Fibroblast of pulmonary artery (primary cell): ENCODE measurements at regions not wholly inside any gene's neighbourhood (a gene's known extent, or its start where the extent isn't known, plus 50 kb on each side); places are given as distances from the start of the nearest gene placed in this dataset.
"Not testable (repeated sequence)": the region's sequence is repeated elsewhere in the genome, so short reads cannot be mapped to it uniquely, and the experiment has no call there.

Experiments
- DNase-seq: peaks from one replicate; pipeline ENCODE4 v3.0.0-alpha.2; 2010; ENCODE audit warnings: low read depth
- H3K4me3 ChIP-seq: replicated peaks from 2 replicates; pipeline ENCODE4 v1.5.1; 2011; ENCODE audit warnings: low read depth, mild to moderate bottlenecking, control low read depth, low read length, moderate library complexity
- CTCF ChIP-seq: IDR thresholded peaks from 2 replicates; pipeline ENCODE4 v1.5.1; 2011; ENCODE audit warnings: mild to moderate bottlenecking, control low read depth, low read length, inconsistent platforms; ENCODE audit errors: missing control alignments

DNA sequence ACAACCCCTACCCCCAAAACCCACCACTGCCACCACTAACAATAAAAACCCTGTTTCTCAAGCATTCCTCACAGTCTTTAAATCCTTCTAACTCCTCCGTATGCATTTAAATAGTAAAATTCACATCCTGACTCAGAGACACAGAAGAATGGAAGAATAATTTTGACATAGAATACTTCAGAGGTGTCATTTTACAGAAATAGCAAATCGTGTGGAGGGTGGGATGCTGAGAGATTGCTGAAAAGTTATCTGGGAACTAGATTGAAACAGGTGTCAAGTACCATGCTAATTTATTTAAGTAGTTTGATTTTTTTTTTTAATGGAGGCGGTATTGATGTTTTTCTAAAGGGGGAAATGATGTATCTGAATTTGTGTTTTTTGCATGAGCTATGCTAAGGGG is 575.2 kb upstream of the TPK1 start:
- no peak for TF ChIP-seq CTCF
- H3K4me3 ChIP-seq, result no peak overlapping the region
- no peak for DNase-seq

GRCh38 chr7:145398758-145399157 is 562.9 kb upstream of the TPK1 start:
- DNase-seq, result peak; percentile 28
- no peak overlapping the region for H3K4me3 ChIP-seq
- TF ChIP-seq CTCF, result no peak

DNA sequence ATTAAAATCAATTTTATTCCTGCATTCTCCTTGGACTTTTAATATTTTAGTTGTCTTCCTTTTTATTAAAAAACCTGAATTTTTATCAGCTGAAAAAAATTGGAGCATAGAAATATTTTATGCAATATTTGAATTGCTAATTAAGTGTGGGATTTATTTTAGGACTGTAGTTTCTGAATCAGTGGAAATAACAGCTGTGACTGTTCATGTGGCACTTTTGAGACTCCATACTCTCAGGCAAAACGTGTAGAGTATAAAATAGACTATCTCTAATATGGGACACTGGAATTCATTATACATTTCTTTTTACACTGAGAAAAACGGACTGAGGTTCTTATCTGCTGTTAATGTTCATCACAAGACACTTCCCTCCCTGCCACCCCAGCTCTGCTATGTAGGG is 558.3 kb upstream of the TPK1 start:
- H3K4me3 ChIP-seq, result no peak overlapping the region
- TF ChIP-seq CTCF, result no peak
- DNase-seq, result no peak

GRCh38 chr7:145382762-145383161 is 546.9 kb upstream of the TPK1 start:
- DNase-seq, result no peak

GRCh38 chr7:145378197-145378596 is 542.3 kb upstream of the TPK1 start:
- DNase-seq, result no peak
- H3K4me3 ChIP-seq, result no peak overlapping the region
- no peak for TF ChIP-seq CTCF

More at GRCh38 chr7:145382762-145383161, 546.9 kb upstream of the TPK1 start:
- H3K4me3 ChIP-seq, result no peak overlapping the region
- TF ChIP-seq CTCF, result no peak

DNA sequence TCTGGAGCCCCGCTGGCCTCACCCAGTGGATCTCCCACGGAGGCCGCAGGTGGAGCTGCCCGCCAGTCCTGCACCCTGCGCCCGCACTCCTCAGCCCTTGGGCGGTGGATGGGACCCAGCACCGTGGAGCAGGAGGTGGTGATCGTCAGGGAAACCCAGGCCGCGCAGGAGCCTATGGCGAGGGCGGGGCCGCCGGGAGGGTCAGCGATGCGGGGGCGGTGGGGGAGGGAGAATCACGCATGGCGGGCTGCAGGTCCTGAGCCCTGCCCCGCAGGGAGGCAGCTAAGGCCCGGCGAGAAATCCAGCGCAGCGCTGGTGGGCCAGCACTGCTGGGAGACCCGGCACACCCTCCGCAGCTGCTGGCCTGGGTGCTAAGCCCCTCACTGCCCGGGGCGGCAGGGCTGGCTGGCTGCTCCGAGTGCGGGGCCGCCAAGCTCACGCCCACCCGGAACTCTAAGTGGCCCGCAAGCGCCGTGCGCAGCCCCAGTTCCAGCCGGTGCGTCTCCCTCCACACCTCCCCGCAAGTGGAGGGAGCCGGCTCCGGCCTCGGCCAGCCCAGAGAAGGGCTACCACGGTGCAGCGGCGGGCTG is 524.8 kb upstream of the TPK1 start:
- no peak for DNase-seq
- TF ChIP-seq CTCF, result no peak
- no peak overlapping the region for H3K4me3 ChIP-seq

DNA sequence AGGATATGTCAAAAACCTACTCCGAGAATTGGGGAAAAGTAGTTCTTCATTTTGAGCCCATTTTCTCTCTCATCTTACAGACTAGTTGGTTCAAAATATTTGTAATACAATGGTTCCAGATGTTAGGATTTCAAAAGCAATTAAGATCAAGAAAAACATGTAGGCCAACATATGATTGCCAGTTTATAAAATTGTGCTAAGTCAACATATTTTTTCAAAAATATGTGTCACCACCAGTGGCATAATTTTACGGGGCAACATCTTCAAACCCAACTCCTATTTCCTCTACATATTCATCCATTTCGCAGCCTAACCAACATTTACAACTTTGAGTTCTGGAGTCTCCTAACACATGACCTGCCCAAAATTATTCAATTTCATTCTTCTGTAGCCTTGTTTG is 514.5 kb upstream of the TPK1 start:
- no peak for DNase-seq
- TF ChIP-seq CTCF, result no peak
- no peak overlapping the region for H3K4me3 ChIP-seq

DNA sequence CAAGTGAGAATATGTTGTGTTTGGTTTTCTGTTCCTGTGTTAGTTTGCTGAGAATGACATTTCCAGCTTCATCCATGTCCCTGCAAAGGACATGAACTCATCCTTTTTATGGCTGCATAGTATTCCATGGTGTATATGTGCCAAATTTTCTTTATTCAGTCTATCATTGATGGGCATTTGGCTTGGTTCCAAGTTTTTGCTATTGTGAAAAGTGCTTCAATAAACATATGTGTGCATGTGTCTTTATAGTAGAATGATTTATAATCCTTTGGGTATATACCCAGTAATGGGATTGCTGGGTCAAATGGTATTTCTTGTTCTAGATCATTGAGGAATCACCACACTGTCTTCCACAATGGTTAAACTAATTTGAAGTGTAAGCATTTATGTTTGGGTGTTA is 513.6 kb upstream of the TPK1 start:
- H3K4me3 ChIP-seq, DNase-seq: not testable (repeated sequence)
